Adrenal gland (tissue), 9 donors: ENCODE measurements at regions not wholly inside any gene's neighbourhood (a gene's known extent, or its start where the extent isn't known, plus 50 kb on each side); places are given as distances from the start of the nearest gene placed in this dataset.

Experiments used
- DNase-seq, 7 donors: peaks; one replicate each; pipeline ENCODE4 v3.0.0-alpha.2; 2019 to 2020
- H3K27ac ChIP-seq, 5 donors: fragments of 200-600 bp; sonication (generic) in 4 of 5; 1 replicate in 3 of 5; 2 replicates in 2 of 5; pipeline versions ENCODE4 v1.5.1 to v1.8.0; 2016 to 2020; ENCODE audit warnings: mild to moderate bottlenecking in 1 of 5
- H3K27me3 ChIP-seq: fragments of 200-600 bp; 2 replicates; pipeline ENCODE4 v1.8.0; 2021
- H3K36me3 ChIP-seq, 2 donors: fragments of 200-600 bp; replicated peaks in 1 of 2; 1 replicate in 1 of 2; 2 replicates in 1 of 2; pipeline versions ENCODE4 v1.5.1 to v1.8.0; 2018 to 2022
- H3K4me1 ChIP-seq, 2 donors: fragments of 200-600 bp; replicated peaks in 1 of 2; 1 replicate in 1 of 2; 2 replicates in 1 of 2; pipeline versions ENCODE4 v1.5.1 to v1.8.0; 2018 to 2021
- H3K4me3 ChIP-seq, 4 donors: fragments of 200-600 bp; sonication (generic) in 3 of 4; one replicate each; pipeline ENCODE4 v1.5.1; 2016 to 2018
- H3K9me3 ChIP-seq, 3 donors: fragments of 200-600 bp; sonication (generic) in 1 of 3; replicated peaks in 1 of 3; 1 replicate in 2 of 3; 2 replicates in 1 of 3; pipeline versions ENCODE4 v1.5.1 to v1.8.0; 2016 to 2021
- POLR2A ChIP-seq, 2 donors: fragments of 450-650 bp; IDR thresholded peaks; one replicate each; pipeline ENCODE4 v1.6.1; 2017; ENCODE audit warnings: antibody characterized with exemption in 2 of 2, mild to moderate bottlenecking in 2 of 2, moderate library complexity in 1 of 2
- WGBS, 4 donors: extraction: QIAGEN DNeasy Blood & Tissue Kit in 2 of 4; methylation state at CpG; one replicate each; pipeline versions ENCODE4 v1.1.5 to v1.1.7; 2013 to 2017; 5-methylcytosine and 5-hydroxymethylcytosine counted together
- intact Hi-C, 2 donors: fragments of 100-400 bp; cut with DNase I; formaldehyde crosslinking; loops; one replicate each; pipeline versions ENCODE4 v1.14.1 to v1.15.0; 2022 to 2023
- TF ChIP-seq, protein P1 (sequence below), 6 experiments: fragments of 450-650 bp in 4 of 6; fragments of 200-600 bp in 2 of 6; sonication (generic) in 1 of 6; IDR thresholded peaks; 1 replicate in 5 of 6; 2 replicates in 1 of 6; pipeline versions ENCODE4 v1.5.1 to v1.8.0; 2016 to 2021; ENCODE audit warnings: antibody characterized with exemption in 6 of 6, mild to moderate bottlenecking in 2 of 6, moderate library complexity in 1 of 6
- donor health status: healthy with polysubstance abuse.
- donor health status: Bipolar disorder and iron deficiency.
- donor health status: DM: yes; HTN: yes; CAD: no.
- donor health status: DM: no; HTN: no; CAD: no.
- donor health status: DM: no; HTN: no; CAD: no.

DNA sequence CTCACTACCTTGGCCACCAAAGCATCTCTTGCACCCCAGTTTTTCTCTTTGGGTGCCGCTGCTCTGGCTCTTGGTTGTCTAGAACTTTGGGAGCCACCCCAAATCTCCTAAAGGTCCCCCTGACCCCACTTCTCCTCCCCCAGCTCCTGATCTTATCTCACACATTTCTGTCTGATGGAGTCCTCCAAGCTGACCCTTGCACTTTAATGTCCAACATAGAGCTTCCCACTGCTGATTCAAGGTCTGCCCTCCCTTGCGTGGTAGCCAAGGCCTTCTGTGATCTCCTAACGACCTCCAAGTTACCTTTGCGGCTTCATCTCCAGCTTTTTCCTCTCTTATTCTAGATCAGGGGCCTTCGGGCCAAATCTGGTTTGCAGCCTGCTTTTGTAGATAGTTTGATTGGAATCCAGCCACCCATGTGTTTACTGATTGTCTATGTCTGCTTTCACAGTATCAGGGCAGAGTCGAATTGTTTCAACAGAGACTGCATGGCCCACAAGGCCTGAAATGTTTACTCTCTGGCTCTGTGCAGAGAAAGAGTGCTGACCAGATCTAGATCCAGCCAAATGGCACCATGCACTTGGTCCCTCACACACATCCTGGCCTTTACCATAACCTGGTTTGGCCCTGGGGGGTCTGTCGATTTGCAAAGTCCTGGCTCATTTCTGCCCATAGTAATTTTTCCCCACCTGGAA, 168.6 kb downstream of the HAPSTR1 start:
- TF ChIP-seq, protein P1, sequence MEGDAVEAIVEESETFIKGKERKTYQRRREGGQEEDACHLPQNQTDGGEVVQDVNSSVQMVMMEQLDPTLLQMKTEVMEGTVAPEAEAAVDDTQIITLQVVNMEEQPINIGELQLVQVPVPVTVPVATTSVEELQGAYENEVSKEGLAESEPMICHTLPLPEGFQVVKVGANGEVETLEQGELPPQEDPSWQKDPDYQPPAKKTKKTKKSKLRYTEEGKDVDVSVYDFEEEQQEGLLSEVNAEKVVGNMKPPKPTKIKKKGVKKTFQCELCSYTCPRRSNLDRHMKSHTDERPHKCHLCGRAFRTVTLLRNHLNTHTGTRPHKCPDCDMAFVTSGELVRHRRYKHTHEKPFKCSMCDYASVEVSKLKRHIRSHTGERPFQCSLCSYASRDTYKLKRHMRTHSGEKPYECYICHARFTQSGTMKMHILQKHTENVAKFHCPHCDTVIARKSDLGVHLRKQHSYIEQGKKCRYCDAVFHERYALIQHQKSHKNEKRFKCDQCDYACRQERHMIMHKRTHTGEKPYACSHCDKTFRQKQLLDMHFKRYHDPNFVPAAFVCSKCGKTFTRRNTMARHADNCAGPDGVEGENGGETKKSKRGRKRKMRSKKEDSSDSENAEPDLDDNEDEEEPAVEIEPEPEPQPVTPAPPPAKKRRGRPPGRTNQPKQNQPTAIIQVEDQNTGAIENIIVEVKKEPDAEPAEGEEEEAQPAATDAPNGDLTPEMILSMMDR (IDR thresholded peaks at IDR 0.05) = no peak
- no peak for TF ChIP-seq POLR2A (IDR thresholded peaks at IDR 0.05)
- Histone ChIP-seq H3K9me3 (no peaks in the 10 kb centered on the region), H3K4me1 (no peaks in the 10 kb centered on the region), H3K27ac (no peak overlapping the region), H3K27me3 (peaks cover 7% of the 10 kb centered on the region), H3K36me3 (no peaks in the 10 kb centered on the region), H3K4me3 (no peak overlapping the region)
- intact Hi-C loops = no loop called here
- DNase-seq = no peak
- 67 to 70% (median 70%) methylated on average over 7 of the region's 7 CpGs for WGBS, 4 donors

DNA sequence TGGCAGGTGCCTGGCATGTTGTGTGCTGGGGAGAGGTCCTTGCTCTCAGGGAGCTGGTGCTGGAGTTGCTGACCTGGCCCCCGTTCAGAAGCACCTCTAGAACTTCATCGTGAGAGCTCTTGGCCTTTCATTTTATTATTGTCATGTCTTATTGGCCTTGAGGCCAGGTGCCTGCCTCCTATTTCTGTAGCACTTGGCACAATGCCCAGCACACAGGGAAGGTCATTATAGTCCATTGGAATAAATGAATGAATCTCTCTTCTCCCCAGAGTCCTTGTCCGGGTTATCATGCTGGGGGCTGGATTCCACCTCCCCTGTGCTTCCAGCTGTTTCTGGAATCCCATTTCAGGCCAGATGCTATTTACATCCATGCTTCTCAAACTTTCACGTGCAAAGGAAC, 169.2 kb downstream of the HAPSTR1 start:
- Histone ChIP-seq H3K9me3 (no peaks in the 10 kb centered on the region), H3K27me3 (peaks cover 7% of the 10 kb centered on the region), H3K36me3 (no peaks in the 10 kb centered on the region), H3K4me3 (no peak overlapping the region), H3K27ac (no peak overlapping the region), H3K4me1 (no peaks in the 10 kb centered on the region)
- intact Hi-C loops = no loop called here
- peak in 5 of 7 donors; percentile 1 to 32 (median 18) for DNase-seq
- WGBS, 4 donors = 20 to 30% (median 30%) methylated on average over 2 to 4 of the region's 4 CpGs
- TF ChIP-seq POLR2A (IDR thresholded peaks at IDR 0.05) = no peak
- TF ChIP-seq, protein P1 (IDR thresholded peaks at IDR 0.05) = no peak

DNA sequence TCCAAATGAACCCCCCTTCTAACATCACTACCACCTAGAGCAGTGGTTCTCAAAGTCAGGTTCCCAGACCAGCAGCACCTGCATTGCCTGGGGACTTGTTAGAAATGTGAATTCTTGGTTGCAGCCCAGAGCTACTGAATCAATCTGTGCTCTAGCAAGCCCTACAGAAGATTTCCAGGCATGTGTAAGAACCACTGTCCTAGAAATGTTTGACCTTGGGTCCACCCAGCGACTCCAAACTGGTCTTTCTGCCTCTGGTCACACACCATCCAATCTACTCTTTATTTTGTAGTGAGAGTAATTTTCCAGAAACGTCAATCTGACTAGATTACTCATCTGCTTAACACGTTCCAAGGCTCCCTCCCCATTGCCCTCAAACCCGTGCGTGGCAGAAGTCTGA, 169.9 kb downstream of the HAPSTR1 start:
- DNase-seq = peak in 1 of 7 donors; percentile 15
- H3K27me3 ChIP-seq = peaks cover 7% of the 10 kb centered on the region
- TF ChIP-seq POLR2A (IDR thresholded peaks at IDR 0.05) = no peak
- TF ChIP-seq, protein P1 (IDR thresholded peaks at IDR 0.05) = no peak
- H3K36me3 ChIP-seq = no peaks in the 10 kb centered on the region
- no peak overlapping the region for H3K27ac ChIP-seq
- WGBS, 4 donors = 42 to 63% (median 49%) methylated on average over 5 of the region's 5 CpGs
- H3K4me3 ChIP-seq = no peak overlapping the region
- no peaks in the 10 kb centered on the region for H3K9me3 ChIP-seq
- H3K4me1 ChIP-seq = no peaks in the 10 kb centered on the region
- intact Hi-C loops = no loop called here

DNA sequence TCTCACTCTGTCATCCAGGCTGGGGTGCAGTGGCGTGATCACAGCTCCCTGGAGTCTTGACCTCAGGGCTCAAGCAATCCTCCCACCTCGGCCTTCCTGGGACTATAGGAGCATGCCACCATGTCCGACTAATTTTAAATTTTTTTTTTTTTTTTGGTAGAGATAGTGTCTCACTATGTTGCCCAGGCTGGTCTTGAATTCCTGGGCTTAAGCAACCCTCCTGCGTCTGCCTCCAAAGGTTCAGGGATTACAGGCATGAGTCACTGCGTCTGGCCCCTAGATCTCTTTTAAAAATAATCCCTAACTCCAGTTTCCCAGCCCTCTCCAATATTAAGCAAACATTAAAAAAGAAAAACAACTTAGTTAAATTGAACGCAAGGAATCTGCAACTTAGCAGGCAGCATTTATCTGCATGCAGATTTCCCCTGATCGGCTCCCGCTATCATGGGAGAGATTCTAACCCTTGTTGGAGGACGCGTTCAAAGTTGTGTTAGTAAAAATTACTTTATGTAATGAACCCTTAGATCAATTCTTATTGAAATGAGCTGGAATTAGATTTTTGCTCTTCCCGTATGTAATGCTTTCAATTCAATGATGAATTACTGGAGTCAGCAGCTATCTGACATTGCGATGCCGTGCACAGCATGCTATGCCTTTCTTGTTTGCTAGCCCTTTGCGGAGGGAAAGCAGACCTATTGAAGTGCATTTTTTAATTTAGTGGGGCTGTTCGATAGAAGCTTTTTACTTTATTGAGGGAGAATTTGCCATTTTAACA, 171.7 kb downstream of the HAPSTR1 start:
- intact Hi-C loops = no loop called here
- Histone ChIP-seq H3K27ac (no peak overlapping the region), H3K9me3 (no peaks in the 10 kb centered on the region), H3K4me3 (no peak overlapping the region), H3K27me3 (no peaks in the 10 kb centered on the region), H3K36me3 (no peaks in the 10 kb centered on the region), H3K4me1 (no peaks in the 10 kb centered on the region)
- WGBS, 4 donors = 74 to 84% (median 80%) methylated on average over 15 of the region's 15 CpGs
- TF ChIP-seq POLR2A (IDR thresholded peaks at IDR 0.05) = no peak
- TF ChIP-seq, protein P1 (IDR thresholded peaks at IDR 0.05) = no peak
- no peak for DNase-seq
